ENCODE measurements at regions not wholly inside any gene's neighbourhood (a gene's known extent, or its start where the extent isn't known, plus 50 kb on each side); places are given as distances from the start of the nearest gene placed in this dataset.

DNA sequence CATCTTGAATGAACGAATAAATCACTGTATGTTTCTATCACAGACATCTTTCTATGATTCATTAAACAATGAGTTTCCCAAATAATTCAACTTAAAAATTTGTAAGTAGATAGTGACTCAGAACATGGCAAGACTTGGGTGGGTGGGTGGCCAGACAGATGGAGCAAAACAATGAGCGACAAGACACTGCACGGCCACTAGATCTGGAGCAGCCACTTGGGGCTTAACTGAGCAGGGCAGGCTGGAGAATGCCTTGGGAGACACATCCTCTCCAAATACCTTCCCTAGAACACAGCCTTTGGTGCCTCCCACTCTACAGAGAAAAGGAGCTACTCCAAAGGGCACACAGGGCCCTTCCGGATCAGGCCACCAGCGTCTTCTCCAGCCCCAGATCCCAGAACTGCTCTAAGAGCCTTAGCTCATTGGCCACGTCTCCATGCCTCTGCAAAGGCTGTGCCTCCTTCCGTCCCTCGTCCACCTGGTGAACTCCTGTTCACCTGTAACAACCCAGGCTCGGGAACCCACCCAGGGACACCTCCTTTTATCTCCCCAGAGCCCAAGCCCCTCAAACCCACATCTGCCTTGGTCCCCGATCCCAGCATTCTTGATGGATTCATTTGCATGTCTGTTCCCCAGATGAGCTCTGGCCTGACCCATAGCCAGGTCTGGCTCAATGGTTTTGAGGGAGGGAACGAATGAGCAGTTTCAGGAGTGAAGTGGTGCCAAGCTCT is 134.9 kb upstream of the IQSEC1 start:
- no peak for DNase-seq

DNA sequence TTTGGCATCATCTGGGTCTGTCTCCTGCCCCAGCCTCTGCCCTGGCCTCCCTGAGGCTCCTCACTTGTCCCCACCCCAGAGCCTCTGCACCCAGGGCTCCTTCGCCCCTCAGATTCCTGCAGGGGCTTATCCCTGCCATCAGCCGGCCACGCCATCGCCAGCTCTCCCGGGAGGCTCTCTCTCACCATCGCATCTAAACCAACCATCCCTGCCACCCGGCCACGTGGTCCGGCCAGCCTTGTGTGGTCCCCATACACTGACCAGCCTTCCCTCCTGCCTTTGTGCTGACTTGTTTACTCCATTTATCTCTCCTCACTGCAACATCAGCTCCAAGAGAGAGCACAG is 134.3 kb upstream of the IQSEC1 start:
- no peak for DNase-seq

DNA sequence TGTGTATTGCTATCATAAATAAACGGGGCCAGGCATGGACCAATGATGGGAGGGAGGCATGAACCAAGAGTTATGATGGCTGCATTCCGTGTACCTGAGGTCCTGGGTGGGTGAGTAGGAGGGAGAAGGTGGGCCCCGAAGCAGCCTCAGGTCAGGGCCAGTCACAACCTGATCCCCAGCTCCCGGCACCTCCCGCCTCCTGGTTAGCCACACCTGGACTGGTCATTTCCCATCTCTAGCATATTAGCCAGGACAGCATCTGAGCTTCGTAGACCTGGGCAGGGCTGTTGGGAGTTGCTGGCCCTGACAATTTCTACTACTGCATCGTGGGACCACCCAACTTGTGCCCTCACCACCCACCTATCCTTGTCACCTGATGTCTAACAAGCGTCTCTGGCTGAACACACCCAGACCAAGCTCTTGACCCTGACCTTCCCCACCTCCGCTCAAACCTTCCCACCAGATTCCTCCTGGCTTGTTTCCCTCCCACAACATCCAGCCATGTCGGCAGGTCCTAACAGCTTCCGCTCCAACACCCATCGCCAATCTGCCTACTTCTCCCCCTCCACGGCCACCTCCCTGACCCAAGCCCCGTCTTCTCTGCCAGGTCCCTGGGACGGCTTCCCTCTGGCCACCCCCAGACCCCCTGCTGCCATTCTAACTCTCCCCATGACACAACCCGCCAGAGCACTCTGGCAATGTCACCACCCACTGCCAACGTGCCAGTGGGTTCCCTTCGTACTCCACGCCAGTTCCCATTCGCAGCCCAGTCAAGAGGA is 133.8 kb upstream of the IQSEC1 start:
- no peak for DNase-seq

DNA sequence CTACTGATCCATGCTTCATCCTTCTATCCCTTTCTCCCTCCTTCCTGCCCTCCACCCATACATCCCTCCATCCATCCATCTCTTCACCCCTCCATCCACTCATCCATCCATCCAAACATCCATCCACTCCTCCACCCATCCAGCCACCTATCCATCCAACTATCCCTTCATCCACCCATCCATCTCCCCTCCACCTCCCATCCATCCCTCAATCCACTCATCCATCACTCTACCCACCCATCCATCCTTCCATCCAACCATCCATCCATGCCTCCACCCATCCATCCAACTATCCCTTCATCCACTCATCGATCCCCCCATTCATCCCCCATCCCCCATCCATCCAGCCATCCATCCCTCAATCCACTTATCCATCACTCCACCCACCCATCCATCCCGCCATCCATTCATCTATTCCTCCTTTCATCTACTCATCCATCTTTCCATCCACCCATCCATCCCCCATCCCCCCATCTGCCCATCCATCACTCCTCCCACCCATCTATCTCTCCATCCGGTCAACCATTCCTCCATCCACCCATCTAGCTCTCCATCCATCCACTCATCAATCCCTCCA is 132.4 kb upstream of the IQSEC1 start:
- DNase-seq = no peak

DNA sequence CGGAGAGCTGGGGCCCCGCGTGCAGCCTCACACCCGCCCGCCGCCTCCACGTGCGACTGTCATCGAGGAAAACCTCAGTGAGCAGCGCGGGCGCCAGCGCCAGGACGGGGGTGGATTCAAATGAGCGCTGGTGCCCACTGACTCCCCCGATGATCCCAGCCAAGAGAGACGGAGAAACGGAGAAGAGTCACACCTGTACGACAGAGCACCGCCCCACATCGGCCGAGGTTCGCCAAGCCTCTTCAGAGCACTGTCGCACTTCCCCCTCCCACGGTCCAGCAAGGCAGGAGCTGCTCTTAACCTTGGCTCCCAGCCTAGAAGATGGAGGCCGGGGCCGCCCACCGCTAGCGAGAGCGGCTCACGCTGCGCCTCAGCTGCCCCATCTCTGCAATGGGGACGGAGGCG is 130.9 kb upstream of the IQSEC1 start:
- DNase-seq = peak; percentile 4

DNA sequence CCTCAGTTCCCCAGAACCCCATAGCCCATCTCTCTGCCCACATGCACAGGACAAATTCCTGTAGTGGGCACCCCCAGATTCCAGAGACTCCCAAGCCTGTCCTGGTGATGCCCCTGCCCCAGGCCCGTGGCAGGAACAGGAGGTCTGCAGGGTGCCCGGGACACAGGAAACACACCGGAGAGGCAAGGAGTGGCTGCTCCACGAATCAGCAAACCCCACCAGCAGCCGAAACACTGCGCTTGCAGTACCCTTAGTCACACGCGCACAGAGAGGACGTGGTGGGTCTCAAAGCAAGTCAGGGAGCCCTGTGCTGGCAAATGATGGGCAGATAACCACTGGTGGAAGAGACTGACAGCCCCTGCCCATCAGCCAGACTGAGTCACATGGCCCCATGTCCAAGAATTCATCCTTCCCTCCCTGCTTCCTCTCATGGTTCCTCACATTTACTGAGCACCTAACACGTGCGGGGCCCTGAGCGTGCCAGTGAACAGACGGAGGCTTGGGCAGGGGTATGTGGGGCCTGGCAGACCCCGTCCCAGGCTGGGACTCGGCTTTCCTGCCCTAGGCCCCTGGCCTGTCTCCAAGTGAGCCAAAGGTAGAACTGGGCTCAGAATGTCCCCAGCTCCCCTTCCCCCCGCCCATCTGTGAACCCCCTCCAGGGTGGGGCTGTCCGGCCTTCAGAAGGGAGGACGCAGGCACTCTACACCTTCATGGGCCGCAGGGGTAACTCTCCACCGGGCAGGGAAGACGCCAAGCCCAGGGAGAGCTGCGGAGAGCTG is 130.4 kb upstream of the IQSEC1 start:
- DNase-seq = no peak

DNA sequence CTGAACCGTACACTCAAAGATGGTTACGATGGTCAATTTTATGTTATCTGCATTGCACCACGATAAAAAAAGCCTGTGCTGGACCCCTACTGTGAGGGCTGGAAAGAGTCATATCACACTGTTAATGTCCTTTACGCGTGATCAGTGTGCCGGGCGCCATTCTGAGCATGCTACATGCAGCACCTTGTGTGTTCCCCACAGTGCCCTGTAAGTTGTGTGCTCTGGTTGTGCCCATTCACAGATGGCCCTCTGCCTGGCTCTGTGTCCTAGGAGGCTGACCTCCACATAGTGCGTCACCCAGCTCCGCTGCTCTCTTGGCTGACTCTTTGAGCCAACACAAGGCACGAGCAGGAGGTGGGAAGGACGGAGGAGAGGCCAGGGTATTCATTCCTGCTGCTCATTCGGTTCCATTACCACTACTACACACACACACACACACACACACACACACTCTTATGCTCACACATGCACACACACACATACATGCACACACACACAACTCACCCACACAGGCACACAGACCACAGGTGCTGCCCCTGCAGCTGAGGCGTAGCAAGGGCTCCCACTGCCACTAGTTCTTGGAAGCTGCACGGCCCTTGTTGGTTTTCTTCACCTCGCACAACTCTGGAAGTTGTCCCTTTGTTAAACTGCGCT is 129.6 kb upstream of the IQSEC1 start:
- no peak for DNase-seq

DNA sequence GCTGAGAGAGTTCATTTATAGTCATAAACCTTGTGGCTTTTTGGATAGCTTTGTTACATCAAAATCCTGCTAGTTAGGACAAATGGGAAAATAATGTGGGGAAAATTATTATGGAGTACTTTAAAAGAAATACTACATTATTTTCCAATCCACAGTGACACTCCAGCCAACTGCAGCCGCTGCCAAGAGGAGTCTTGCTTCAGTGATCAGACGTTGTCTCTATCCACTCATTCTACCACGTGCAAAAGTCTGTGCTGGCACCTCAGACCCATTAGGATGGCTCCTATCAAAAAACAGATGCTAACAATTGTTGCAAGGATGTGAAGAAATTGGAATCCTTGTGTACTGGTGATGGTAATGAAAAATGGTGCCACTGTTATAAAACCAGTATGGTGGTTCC is 128.6 kb upstream of the IQSEC1 start:
- DNase-seq = no peak

DNA sequence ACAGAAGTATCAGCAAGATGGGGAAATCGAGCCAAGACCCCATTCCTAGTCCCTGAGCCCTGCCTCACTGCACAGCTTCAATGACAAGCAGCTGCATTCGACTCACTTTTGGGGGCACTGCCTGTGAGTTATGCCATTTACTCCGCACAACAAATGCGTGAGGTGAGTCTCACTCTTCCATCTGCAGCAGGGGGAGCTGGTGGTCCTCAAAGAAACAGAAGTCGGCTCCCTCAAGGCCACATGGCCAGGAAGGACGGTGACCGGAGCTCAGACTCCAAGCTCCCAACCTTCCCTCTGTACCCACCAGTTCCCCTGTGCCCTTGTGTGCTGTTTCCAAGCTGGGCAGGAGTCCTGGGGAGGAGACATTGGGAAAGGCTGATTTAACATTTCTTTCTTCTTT is 127.7 kb upstream of the IQSEC1 start:
- DNase-seq = no peak

DNA sequence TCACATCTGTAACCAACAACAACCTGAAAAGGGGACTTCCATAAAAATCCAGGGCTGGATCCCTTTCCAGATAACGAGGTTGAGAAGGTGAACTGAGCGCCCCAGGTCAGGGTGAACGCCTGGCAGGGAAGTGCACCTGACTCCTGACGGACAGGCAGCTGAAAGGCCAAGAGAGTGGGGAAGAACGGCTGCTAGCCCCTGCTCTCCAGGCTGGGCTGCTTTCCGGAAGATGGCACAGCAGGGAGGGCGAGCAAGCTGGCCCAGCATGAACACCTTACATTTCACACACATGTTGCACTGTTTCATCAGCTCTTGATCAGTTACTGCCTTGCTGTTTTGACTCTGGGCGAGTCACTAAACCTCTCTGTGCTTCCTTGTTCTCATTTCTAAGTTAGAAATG is 127.2 kb upstream of the IQSEC1 start:
- DNase-seq = no peak

DNA sequence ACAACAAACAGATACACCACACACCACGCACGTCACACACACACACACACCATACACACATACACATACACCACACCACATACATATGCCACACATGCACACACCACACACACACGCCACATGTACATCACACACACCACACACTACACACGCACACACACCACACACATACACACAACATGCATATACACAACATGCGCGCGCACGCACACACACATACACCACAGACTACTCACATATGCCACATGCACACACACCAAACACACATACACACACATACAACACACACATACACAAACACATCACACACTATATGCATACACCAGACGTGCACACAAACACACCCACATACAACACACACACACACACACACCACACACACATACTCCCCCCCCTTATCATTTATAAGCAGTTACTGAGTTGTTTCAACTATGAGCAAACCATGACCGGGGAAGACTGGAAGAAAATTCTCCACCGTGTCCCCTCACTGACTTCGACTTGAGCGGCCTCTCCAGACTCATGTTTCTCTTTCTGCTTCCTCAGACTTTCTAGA is 126.7 kb upstream of the IQSEC1 start:
- DNase-seq = no peak

DNA sequence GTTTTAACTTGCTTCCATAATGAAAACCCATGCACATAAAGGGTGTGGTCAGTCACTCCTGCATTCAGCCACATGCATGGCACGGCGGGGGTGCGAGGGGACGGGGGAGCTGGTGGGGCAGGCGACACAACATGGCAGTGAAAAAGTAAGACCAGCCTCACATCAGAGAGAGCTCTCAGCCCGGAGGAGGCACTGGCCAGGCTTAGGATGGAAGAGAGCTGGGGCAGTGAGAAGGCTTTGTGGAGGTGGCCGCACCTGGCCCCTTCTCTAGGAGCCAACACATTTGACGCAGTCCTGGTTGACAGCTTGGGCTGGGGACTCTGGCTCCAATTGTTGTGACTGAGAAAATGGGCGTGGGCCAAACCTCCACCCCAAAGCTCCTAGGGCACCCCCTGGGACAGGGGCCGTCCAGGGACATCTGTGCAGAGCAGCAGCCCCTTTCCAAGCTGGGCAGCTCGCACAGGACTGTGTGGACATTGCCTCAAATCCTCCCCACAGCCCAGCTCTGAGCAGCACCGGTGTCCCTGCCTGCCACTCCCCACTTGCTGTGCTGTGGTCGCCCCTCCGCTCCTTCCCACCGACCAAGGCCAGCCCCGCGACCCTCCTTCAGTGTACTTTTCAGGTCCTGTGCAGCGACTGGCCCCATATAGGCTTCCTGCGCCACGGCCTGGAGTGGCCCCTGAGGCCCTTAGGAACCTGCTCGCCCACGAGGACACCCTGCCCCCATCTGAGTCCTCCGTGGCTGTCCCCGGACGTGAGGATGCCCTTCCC is 126.0 kb upstream of the IQSEC1 start:
- no peak for DNase-seq

DNA sequence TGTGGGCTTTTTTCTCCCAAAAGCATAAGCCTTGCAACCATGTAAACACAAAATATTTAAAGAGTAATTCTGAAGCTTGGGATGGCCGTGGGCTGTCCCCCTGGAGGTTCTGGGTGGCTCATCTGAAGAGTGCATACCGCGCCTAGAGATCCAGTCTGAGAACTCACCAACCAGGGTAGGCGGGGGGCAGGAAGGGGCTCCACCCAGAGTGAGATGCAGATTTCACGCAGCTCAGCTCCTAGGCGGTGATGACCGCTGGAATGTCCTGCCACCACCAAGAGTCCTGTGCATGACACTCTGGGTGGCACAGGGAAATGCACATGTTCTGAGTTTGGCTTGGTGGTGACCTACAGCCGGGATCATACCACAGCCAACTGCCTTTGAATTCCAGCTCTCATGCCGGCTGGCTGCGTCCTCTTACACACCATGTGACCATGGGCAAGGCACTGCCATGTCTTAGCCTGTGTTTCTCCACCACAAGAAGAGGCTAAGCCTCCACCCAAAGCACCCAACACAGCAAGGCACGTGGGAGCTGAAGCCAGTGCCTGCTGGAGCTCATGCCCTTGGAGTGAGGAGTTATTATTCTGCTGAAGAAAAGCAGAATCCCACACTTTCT is 125.1 kb upstream of the IQSEC1 start:
- no peak for DNase-seq

DNA sequence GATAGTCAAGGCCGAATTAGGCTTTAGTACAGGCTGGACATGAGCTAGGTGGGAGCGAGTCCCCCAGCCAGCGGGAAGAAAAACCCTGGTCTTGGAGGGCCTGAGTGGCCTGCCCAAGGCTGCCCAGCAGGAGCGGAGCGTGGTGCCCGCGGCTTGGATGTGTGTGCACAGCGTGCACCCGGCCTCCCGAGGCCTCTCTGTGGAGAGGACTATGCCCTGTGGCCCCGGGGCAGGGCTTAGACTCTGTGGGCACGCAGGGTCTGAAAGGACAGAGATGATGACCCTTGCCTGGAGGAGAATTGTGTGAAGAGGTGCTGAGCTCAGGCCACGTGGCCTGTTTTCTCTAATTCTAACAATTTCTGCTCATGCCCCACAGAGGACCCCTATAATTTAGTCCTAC is 124.6 kb upstream of the IQSEC1 start:
- DNase-seq = no peak

DNA sequence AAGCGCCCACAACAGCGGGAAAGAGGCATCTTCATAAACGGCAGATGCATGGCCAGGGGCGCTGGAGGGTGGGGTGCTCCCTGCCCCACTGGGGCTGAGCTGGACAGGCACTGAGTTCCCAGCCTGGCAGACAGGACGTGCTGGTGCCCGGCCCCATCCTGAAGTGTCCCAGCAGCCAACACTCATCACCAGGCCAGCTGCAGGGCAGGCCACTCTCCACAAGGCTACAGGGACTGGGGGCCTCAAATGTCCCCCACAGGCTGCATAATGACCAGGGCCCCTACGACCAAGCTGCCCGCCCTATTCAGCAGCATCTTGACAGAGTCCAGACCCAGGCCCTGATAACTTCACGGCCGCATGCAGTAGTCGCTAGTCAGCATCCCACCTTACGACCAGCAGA is 124.1 kb upstream of the IQSEC1 start:
- DNase-seq = no peak

DNA sequence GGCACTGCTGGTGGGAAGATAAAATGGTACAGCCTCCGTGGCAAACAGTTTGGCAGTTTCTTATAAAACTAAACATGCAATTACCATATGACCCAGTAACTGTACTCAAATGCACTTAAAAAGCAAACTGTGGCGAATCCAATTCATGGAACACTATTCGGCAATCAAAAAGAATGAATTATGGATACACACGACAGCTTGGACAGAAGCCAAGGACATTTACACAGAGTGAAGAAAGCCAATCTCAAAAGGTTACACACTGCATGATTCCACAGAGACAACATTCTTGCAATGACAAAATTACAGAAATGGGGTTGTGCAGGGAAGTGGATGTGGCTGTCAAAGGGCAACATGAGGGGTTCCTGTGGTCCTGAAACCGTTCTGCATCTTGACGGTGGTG is 122.1 kb upstream of the IQSEC1 start:
- no peak for DNase-seq

DNA sequence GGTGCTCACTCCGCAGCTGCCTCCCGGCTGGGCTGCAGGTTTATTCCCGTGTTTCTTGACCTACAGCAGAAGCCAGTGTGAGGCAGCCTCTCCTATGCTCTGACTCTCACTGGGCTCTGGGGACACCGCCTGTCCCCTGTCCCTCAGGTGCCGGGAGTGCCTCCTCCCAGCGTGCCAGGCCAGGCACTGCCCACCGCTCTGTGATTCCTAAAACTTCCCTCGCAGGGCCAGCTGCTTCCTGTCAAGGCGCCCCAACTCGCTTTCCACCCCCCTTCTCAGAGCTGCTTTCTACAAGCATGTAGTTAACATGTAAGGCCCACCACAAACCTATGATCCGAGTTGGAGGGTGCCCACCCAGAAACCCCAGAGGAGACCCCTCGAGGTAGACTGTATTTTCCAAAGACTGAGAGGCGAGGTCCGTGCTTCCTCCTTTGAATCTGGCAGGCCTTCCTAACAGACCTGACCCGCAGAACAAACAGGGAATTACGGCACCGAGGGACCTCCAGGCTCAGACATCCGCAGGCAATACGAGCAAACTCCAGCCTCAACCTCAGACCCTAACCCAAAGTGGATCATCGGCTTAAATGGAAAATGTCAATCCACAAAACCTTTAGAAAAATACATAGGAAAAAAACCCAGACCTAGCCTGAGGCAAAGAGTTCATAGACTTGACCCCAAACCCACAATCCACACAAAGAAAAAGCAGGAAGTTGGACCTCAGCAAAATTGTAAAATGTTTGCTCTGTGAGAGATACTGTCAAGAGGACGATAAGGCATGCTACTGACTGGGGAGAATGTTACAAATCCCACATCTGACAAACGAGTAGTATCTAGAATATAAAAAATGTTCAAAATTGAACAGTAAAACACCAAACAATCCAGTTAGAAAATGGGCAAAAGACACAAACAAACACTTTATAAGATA is 121.3 kb upstream of the IQSEC1 start:
- DNase-seq = no peak

DNA sequence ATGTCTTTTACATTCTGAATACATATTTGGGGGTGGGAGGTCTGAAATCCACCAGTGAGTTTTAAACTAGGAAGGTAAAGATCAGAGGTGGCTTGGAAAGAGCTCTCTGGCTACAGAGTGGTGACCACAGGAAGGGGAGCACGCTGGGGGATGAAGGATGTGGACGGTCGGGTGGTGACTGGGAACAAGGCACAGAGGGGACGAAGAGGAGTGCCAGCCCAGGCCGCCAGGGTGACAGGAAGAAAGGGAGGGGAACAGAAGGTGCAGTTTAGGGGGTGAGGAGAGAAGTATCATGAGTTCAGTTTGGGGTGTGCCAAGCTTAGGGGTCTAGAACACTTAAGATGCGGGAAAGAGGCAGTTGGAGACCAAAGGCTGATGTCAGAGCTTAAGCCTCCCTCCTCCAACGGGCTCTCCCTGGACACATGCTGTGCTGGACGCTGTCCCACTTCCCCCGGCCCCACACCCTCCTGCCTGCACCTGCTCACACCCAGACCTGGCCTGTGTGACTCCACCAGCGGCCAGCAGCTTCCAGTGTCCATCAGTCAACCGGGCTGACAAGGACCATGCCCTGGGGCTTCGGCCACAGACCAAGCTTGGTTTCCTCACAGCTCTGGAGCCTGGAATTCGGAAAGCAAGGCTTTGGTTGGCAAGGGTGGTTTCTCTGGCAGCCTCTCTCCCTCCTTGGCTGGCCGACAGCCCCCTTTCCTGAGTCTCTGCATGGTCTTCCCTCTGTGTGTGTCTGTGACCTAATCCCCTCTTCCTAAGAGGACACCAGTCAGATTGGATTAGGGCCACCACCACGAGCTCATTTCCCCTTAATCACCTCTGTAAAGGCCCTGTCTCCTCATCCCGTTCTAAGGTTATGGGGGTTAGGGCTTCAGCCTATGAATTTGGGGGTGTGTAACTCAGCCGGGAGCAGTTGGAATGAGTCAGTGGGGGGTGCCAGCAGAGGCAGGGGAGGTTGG is 120.4 kb upstream of the IQSEC1 start:
- no peak for DNase-seq
